HCT116 (cell line): ENCODE measurements at regions not wholly inside any gene's neighbourhood (a gene's known extent, or its start where the extent isn't known, plus 50 kb on each side); places are given as distances from the start of the nearest gene placed in this dataset.

Experiments
- EZH2 ChIP-seq: fragments of 200-600 bp; sonication (generic); IDR thresholded peaks from 2 replicates; pipeline ENCODE4 v1.6.1; 2017; ENCODE audit warnings: antibody characterized with exemption, mixed run types
- TF ChIP-seq, protein P1 (sequence below), 3 experiments: fragments of 200-600 bp in 1 of 3; sonication (generic) in 1 of 3; IDR thresholded peaks in 2 of 3; conservative IDR thresholded peaks in 1 of 3; 2 replicates each; pipeline ENCODE4 v1.5.1; 2012 to 2017; ENCODE audit warnings: low read depth in 2 of 3, low read length in 2 of 3, antibody characterized with exemption in 1 of 3, borderline replicate concordance in 1 of 3, control low read depth in 1 of 3, mild to moderate bottlenecking in 1 of 3, mixed read lengths in 1 of 3, mixed run types in 1 of 3, moderate library complexity in 1 of 3; ENCODE audit not compliant: insufficient read depth in 1 of 3

GRCh38 chr2:128548461-128548891 is 229.8 kb upstream of the HS6ST1 start:
- TF ChIP-seq, protein P1, sequence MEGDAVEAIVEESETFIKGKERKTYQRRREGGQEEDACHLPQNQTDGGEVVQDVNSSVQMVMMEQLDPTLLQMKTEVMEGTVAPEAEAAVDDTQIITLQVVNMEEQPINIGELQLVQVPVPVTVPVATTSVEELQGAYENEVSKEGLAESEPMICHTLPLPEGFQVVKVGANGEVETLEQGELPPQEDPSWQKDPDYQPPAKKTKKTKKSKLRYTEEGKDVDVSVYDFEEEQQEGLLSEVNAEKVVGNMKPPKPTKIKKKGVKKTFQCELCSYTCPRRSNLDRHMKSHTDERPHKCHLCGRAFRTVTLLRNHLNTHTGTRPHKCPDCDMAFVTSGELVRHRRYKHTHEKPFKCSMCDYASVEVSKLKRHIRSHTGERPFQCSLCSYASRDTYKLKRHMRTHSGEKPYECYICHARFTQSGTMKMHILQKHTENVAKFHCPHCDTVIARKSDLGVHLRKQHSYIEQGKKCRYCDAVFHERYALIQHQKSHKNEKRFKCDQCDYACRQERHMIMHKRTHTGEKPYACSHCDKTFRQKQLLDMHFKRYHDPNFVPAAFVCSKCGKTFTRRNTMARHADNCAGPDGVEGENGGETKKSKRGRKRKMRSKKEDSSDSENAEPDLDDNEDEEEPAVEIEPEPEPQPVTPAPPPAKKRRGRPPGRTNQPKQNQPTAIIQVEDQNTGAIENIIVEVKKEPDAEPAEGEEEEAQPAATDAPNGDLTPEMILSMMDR (IDR thresholded peaks at IDR 0.05 in 2 of 3, conservative IDR thresholded peaks at IDR 0.05 in 1 of 3; ENCODE audit: borderline replicate concordance in 1 of 3, insufficient read depth in 1 of 3, low read depth in 2 of 3, low read length in 2 of 3): no peak
- no peak for TF ChIP-seq EZH2
